Non-pigmented ciliary epithelial cell (primary cell): ENCODE measurements at regions not wholly inside any gene's neighbourhood (a gene's known extent, or its start where the extent isn't known, plus 50 kb on each side); places are given as distances from the start of the nearest gene placed in this dataset.

ENCODE experiments used
- DNase-seq: peaks from one replicate; pipeline ENCODE4 v3.0.0-alpha.2; 2010; ENCODE audit warnings: low read depth

DNA sequence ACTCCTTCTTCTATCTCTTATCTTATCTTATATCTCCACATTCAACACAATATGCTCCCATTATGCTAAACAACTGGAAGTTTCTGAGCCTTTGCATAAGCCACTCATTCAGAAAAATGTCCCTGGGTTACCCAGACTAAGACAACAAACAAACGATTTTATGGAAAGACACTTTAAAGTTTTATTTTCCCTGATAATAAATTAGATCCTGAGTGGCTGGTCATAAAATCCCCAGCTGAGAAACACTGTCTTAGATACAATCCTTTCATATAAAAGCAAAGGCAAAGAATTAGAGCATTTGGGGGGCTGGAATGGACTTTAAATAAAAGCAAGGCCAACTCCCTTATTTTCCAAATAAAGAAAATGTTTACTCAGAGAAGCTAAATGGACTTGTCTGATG lies 322.3 kb downstream of the GBE1 start:
- no peak for DNase-seq

DNA sequence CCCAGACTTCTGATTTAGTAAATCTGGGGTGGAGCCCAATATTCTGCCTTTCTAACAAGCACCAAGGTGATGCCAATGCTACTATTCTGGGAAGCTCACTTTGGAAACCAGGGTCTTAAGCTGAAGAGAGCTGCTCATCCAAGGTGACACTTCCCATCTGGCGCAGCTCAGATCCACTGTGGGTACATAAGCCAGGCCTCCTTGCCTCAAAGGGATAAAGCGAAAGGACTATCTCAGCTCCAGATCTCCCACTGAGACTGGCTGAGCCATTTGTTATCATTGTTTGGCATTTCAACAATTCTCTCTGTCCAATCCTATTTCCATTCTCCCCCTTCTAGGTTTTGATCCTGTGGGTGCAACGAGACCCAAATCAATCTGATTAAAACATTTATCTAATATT lies 323.8 kb downstream of the GBE1 start:
- DNase-seq: no peak

DNA sequence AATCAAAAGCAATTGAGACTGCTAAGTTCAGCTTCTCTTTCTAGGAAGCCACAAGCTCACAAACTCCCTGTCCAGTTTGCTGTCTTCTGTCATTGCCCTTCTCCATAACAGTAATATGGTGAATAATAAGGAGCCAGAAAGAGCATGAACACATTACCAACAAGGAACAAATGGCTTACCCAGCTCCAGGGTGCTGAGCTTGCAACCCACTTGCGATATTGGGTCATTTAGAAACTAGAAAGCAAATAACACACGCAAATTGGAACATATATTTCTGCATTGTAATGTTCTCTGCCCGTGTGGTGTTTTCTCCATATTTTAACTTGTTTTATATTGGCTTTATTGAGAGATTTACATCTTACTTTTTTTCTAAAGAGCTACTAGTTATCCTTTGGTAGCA lies 325.3 kb downstream of the GBE1 start:
- no peak for DNase-seq

DNA sequence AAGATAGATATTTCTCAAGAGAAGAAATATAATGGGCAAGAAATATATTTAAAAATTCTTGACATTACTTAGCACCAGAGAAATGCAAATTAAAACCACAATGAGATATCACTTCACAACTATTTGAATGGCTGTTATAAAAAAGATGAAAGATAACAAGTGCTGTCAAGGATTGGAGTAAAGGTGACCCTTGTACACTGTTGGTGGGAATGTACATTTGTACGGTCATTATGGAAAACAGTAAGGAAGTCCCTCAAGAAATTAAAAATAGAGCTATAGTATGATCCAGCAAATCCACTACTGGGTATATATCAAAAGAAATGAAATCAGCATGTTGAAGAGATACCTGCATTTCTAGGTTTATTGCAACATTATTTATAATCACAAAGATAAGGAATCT lies 326.4 kb downstream of the GBE1 start:
- DNase-seq: no peak

DNA sequence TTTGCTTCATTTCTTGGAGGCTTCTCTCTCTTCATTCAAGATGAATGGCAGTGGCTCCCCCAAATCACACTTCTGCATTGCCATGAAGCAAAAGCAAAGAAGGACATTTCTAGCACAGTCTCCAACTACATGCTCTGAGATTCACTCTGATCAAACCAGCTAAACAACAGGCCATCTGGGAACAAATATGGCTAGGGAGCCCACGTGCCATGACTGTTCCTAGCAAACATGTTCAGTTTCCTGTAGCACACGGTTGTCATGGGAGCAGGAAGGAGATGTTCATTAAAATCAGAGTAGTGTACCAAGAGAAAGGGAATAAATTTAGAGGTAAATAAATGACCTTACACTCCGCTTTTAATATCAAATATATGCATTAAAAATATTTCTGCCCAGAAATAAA lies 327.3 kb downstream of the GBE1 start:
- DNase-seq: no peak

DNA sequence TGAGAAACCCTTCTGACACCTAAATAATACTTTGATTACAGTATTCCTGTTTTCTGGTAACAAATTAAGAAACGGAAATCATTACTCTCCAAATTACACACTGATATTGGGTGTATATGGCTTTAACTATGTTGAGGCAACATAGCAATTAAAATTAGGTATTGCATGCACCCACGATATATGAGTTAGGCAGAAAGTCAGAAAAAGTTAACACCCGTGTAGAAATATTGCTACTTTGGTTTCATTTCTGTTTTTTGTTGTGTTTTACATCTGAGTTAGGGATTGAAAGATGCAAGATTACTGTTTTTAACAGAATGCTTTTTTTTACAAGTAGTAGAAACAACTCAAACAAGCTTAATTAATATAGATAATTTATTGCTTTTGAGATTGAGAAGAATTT lies 327.8 kb downstream of the GBE1 start:
- DNase-seq: no peak

DNA sequence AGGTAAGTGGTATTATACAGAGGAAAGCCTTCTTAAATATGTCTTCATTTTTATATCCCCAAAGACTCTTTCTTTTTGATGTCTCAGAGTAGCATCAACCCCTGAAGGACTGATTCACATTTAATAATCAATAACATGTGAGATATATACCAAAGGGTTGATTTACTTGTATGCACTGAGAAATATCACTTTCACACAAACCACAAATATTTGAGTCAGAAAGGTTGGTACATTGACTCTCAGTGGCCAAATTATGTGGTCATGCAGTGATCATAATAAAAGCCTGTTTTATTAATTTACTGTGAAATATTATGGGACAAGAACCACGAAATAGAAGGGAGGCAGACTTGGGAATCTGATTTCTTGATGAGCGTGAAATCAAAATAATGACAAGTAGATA lies 329.0 kb downstream of the GBE1 start:
- no peak for DNase-seq

DNA sequence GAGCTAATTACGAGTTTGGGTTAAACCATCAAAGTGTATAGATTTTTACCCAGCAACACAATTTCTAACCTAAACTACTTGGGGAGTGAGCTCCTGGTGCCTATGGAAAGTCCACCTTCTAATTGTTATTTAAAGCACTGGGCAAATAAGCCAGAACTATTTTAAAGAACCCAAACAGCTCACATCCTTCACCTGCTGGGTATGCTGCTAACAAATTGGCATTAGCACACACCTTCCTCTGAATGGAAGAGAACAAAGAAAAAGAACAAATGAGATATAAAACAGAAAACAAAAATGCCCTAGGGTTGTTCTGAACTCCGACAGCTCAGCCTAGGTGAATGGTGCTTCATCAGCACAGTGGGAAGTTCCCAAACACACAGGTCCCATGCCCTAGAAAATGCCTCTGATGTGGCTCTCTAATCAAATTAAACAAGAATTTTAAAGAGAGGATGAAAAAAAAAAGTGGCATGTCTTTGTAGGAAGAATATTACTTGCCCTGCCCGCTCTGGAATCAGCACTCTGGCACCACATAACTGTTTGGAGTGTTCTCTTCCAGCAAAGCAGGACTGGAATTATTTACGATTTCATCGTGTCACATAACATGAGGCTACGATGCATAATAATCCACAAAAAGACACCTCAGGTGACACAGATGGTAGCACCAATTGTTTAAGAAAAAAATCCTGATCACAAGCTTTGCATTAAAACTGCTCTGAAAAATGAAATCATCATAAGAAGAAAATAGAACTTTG lies 334.4 kb downstream of the GBE1 start:
- no peak for DNase-seq

DNA sequence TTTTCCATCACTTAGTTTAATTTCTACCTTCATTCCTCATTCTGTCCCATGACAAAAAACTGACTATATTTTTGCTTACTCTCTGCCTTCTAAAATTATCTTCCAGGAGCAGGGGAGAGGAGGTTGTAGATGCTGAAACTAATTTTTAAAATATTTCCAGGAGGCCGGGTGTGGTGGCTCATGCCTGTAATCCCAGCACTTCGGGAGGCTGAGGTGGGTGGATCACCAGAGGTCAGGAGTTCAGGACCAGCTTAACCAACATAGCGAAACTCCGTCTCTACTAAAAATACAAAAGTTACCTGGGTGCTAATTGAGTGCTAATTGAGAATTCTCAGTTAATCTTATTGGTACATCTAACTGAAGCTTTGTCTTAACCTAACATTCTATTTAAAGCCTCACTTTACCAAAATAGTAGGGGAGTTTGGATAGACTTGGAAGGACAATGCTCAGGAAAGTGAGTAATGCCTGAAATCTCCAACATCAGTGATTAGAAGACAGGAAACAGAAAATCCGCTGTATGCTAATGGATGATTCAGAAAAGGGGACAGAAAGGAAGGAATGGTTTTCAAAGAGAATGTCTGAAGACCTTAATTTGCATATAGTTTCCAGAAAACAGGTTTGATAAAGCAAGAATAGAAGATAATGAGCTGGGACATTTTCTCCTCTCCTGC lies 336.1 kb downstream of the GBE1 start:
- DNase-seq: peak; percentile 43

DNA sequence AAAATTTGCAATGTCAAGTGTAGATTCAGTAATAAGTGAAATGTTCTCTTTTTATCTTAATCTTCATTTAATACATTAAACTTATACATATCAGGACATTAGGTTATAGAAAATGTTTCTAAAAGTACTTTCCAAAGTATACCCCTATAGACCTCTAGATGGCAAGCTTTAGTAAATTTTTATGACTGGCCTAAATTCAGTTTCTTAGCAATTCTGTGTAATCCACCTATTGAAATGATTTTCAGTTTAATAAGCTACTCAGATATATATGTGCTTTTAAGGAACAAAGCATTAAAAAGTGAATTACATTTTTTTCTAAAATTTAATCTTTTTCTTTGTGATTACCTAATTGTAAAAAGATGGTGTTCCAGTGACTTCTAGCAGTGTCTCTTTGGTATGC lies 342.2 kb downstream of the GBE1 start:
- DNase-seq: no peak

DNA sequence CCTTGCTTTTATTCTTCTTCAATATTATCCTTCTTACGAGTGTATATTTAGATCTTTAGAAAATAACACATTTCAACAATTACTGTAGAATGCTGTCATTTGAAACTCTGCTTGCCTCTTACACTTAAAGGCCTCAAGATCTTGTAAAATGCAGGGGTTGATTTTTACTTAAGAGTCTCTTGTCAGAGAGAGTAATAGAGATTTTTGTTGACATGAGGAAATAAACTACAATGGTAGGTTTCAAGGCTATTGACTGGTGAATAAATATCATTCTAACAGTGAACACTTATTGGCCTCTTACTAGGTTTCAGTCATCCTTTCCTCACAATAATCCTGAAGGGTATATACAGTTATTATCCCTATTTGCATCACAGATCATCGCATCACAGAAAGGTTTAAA lies 344.6 kb downstream of the GBE1 start:
- no peak for DNase-seq

DNA sequence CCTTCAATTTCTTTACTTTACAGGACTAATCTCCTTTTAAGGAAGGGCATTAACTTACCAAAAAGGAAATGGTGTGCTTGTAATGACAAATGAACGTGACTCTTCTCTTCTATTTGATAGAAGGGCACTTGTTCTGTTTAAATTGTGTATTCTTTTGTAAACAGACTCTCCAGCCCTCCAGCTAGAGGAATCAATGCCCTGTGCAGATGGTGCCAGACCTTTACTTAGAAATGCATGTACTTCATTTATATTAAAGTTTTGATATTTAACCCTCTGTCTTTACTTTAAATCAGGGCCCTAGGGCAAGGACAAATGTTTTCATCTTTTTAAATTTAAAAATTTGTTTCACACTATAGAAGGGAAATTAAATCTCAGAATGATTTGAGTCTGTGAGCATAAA lies 355.1 kb downstream of the GBE1 start:
- DNase-seq: no peak

DNA sequence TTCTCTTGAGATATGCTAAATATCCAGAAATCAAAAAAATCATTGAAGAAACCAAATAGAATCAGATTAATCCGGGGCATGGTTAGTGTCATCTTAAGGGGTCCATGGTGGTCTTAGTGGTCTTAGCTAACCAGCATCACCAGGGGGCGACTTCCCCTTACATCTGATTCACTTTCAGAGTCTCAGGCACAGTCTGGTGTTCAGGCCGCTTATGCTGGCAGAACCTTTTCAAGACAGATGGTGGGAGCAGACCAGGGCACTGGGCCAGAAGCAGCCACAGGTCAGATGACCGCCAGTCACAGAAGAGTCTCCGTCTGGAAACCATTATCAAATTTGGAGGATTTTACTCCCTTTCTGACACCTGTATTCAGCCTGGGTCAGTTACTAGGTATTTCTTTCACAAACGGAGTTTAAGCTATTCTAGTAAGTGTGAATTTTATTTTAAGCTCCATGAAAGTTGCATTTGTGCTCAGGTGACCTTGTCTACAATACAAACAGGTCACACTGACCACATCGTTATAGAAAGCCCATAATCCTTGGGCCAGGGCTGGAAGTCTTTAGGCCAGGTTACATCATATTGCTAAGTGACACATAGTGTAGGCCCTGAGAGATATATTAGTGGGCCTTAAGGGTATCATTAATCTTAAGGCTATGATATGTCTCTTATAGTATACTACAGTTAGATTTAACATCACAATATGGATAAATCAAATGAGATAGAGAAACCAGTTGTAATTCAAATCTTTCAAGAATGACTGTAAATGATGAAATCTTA lies 365.5 kb downstream of the GBE1 start:
- DNase-seq: no peak

DNA sequence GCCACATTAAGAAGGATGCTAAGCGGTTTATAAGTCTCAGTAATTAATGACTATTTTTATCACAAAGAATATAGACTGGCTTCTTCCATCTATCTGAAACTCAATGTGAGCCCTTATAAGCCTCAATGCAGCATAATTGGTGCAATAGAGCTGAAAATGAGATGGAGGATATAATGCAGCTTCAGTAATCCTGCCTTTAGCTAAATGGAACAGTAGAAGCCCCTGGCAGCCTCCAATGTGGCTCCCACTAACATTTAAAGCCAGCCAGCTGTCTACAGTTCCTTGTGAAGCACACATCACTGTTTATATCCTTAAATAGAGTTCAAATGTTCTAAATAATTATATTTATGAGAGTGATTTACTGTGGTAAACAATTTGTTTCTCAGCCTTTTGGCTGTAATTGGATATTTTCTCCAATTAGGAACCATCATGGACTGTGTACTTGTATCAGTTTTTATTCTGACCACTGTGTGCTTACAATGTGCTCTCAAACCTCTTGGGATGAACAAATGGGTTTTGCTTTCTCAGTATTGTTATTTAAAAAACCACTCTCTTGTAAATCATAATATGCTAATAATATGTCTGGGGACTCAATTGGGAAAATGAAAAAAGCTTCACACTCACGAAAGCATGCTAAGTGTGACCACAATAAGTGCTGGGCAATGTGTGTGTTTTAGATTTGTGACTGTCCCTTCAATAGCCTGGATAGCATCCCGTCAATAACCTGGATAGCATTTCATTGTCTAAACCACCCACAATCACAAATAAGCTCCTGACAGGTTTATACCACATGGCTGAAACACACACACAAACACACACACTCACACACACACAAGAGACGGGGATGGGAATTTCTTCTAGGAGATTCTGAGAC lies 366.6 kb downstream of the GBE1 start:
- no peak for DNase-seq

DNA sequence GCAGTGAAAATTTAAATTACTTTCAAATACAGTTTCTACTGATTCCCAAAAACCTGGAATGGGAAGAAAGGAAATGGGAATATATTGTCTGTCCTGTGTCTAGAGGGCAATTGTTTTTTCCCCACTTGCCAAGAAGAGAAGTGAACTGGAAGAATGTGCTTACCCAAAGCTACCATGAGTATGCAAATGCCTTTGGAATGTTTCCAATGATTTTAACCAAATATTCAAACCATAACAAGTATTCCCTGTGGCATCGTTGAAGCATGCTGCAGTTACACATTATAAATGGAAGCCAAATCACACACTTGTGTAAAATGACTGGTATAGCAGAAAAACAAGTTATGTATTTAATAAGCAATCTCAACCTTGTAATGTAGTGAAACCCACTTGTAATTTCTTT lies 368.2 kb downstream of the GBE1 start:
- DNase-seq: no peak

DNA sequence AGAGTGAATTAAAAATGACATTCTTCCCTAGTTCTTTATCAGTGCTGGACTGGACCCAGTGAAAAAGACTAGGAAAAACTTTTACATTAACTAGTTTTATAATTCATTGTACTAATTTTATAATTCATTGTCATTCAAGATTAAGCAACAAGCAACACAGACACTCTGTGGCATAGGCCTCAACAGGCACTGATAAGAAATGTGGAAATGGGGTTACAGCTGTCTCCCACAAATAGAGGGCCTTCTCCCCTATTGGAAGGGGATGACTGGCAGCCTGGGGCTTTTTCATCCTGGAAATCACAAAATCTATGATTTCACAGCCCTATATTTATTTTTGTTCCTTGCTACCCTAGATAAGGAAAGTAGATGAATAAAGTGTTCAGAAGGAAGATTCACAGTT lies 370.6 kb downstream of the GBE1 start:
- no peak for DNase-seq

DNA sequence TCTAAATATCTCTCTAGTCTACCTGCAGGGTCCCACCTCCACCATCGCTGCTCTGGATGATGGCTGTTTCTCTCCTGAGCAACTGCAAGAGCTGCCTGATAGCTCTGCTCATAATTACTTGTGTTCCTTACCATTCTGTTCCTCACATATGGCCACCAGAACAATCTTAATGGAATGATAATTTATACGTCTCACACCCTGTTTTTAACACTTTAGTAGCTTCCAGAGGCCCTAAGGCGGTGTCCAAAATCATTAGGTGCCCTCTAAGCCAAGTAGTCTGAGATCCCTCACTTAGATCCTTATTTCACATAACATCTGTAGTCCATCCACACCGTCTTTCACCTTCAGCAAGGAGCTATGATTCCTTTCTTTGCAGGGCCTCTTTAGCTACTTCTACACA lies 373.3 kb downstream of the GBE1 start:
- no peak for DNase-seq

DNA sequence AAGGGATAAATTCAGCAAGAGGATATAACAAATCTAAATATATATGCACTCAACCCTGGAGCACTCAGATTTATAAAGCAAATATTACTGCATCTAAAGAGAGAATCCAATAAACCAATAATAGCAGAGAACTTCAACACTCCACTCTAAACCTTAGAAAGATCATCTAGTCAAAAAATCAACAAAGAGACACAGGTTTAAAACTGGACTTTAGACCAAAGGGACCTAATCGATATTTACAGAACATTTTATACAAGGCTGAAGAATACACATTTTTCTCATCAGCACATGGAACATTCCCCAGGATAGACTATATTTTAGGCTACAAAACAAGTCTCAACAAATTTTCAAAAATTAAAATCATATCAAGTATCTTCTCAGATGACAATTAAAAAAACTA lies 379.0 kb downstream of the GBE1 start:
- DNase-seq: no peak

DNA sequence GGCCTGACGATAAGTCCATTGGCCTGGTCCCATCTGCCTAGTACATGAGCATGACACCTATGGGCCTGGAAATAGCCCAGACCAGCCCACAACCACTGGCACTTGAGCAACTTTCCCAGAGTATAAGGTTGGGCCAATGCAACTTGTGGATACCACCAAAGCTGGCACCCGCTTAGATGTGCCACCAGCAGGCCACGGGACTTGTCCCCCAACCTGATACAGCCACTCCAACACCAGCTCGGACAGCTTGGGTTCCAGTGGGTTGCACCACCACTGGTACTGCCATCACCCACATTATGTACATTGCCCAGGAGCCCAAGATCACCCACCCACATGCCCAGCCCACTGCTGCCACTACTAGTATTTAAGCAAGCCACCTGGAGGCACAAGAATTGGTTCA lies 381.2 kb downstream of the GBE1 start:
- DNase-seq: no peak

DNA sequence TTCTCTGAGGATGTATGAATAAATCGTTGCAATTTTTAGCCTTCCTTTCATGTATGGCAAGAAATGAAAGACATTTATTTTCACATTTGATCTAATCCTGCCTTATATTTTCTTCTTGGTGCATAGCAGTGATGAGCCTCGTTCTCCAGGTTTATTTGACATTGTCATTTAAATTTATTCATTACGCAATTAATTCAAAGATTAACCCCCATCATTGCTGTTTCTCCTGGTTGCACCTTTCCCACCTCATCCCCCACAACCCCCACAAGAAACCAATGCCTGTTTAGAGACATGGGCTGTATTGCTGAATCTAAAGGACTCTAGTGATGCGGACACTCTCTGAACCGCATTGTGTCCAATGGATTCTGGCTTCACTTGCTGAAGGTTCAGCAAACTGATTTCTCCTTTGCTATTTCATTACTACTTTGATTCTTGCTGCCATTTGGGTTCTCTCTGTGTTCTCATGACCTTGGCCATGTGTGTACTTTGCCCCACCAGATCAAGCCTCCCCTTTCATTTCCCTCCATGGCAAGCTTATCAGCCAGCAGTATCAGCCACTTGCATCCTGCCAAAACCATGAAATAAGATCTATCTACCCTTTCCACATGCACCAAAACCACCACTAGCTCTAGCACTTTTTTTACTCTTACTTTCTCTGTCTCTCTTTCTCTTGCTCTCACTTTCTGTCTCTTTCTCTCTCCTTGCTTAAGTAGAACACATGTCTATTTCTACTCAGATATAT lies 382.7 kb downstream of the GBE1 start:
- DNase-seq: no peak

DNA sequence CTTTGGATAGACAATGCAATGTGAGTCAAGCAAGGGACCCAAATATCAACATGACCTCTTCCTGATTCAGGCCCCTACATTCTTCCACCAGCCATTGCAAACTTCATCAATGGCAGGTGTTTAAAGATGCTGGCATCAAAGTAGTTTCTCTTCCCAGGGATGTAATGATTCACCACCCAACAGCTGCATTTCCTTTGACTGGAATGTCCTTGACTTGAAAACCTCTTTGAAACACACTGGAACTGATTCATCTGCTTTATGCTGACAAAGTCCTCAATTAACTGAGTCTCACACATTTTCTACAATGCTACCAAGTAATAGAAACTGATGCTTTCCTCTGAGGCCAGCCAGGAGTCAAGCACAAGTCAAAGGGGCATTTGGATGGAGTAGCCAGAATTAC lies 385.5 kb downstream of the GBE1 start:
- DNase-seq: no peak

DNA sequence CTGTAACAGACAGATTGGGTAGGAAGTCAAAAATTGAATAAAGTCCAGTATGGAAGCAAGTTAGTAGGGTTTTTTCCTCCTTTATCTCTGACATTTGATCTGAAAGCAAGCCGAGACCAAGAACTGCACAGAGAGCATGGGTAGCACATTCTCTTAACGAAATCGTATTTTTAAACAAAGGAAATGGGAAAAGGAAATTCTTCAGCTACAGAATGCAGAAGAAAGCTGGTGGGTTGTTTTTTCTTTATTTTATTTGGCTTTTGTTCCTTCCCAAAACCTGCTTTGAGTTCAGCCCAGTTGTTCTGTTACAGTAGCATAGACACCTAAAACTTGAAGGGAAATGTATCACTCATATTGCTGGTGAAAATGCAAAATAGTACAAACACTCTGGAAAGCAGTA lies 397.0 kb downstream of the GBE1 start:
- DNase-seq: no peak
